Large intestine (tissue), 3 donors: ENCODE measurements at regions not wholly inside any gene's neighbourhood (a gene's known extent, or its start where the extent isn't known, plus 50 kb on each side); places are given as distances from the start of the nearest gene placed in this dataset.
"Not testable (repeated sequence)": the region's sequence is repeated elsewhere in the genome, so short reads cannot be mapped to it uniquely, and the experiment has no call there.

Source experiments
- DNase-seq, 2 donors: peaks; one replicate each; pipeline versions ENCODE4 v3.0.0 to v3.0.0-alpha.2; 2013
- H3K27ac ChIP-seq: one replicate; pipeline ENCODE4 v1.5.1; 2013; ENCODE audit warnings: low read length
- H3K27me3 ChIP-seq: 2 replicates; pipeline ENCODE4 v1.6.1; 2013; ENCODE audit warnings: low read length; ENCODE audit not compliant: control insufficient read depth, insufficient read depth
- H3K36me3 ChIP-seq: 2 replicates; pipeline ENCODE4 v1.6.1; 2013; ENCODE audit warnings: low read length; ENCODE audit not compliant: control insufficient read depth, insufficient read depth
- H3K4me1 ChIP-seq: one replicate; pipeline ENCODE4 v1.6.1; 2013; ENCODE audit warnings: low read length; ENCODE audit not compliant: control insufficient read depth, insufficient read depth
- H3K4me3 ChIP-seq: one replicate; pipeline ENCODE4 v1.5.1; 2013; ENCODE audit warnings: low read length
- H3K9me3 ChIP-seq: one replicate; pipeline ENCODE4 v1.6.1; 2013; ENCODE audit warnings: mild to moderate bottlenecking, low read depth, low read length, moderate library complexity; ENCODE audit not compliant: control insufficient read depth
- WGBS: methylation state at CpG from one replicate; pipeline ENCODE4 v1.1.5; 2013; ENCODE audit warnings: low lambda C conversion rate; ENCODE audit not compliant: insufficient coverage; 5-methylcytosine and 5-hydroxymethylcytosine counted together

DNA sequence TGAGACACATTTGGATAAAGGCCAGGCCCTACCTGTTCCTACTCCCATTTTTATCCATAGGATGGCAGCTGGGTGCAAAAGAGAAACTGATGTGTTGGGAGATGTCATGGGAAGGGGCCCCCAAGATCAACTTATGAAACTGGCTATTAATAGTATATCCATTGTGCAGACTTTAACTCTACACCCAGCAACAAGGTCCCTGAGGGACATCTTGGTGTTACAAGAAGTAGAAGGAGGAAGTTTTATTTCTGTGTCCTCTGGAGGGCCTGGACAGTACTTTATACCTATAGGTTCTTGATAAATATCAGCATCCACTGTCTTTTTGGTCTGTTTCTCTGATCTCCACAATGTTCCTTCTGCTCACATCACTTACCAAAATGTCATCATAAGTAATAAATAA is 84.6 kb downstream of the BTG1 start:
- Histone ChIP-seq H3K27ac (no peak overlapping the region), H3K9me3 (no peaks in the 10 kb centered on the region), H3K27me3 (no peaks in the 10 kb centered on the region), H3K36me3 (no peaks in the 10 kb centered on the region), H3K4me3 (no peak overlapping the region), H3K4me1 (no peaks in the 10 kb centered on the region)
- no peak for DNase-seq

DNA sequence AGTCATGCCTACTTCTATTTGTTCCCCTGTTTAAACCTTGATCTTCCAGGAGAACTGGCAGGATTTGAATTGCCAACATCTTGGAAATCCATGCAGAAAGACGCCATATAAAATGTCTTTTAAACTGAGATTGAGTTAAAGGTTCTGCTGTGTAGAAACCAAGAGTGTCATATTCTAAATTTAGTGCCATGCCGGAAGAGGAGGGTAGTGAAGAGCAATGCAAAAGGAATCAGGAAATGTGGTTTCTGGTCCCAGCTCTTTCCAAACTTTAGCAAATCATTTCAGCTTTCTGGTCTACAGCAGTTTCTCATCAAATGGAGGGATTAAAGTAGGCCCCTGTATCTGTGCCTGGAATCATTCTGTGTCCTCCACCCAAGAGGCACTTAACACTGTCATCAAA is 85.7 kb downstream of the BTG1 start:
- DNase-seq = no peak
- H3K4me1 ChIP-seq = no peaks in the 10 kb centered on the region
- WGBS = 60% methylated on average over 1 of the region's 2 CpGs
- H3K36me3 ChIP-seq = no peaks in the 10 kb centered on the region
- H3K27ac ChIP-seq = no peak overlapping the region
- H3K4me3 ChIP-seq = no peak overlapping the region
- H3K9me3 ChIP-seq = no peaks in the 10 kb centered on the region
- H3K27me3 ChIP-seq = no peaks in the 10 kb centered on the region

DNA sequence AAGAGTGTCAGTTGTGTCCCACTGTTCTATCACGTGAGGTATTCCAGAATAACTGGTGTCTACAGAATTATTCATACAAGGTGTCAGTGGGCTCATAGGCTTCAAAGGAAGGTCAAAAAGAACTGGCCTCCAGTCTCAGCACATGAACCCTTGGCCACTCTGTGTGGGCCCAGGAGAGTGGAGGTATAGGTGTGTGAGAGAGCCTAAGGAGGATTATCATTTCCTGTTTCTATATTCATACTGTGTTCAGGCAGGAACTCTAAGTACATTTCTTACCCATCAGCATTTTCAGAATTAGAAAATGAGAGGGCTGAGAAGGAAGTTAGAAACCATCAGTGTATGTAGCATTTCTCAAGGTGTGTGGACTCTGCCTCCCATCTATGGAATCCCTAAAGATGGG is 87.0 kb downstream of the BTG1 start:
- no CpG with 5 or more reads among the region's 1 CpG for WGBS
- DNase-seq = no peak
- no peak overlapping the region for H3K27ac ChIP-seq
- no peaks in the 10 kb centered on the region for H3K9me3 ChIP-seq
- no peaks in the 10 kb centered on the region for H3K36me3 ChIP-seq
- H3K27me3 ChIP-seq = no peaks in the 10 kb centered on the region
- H3K4me1 ChIP-seq = no peaks in the 10 kb centered on the region
- H3K4me3 ChIP-seq = no peak overlapping the region

DNA sequence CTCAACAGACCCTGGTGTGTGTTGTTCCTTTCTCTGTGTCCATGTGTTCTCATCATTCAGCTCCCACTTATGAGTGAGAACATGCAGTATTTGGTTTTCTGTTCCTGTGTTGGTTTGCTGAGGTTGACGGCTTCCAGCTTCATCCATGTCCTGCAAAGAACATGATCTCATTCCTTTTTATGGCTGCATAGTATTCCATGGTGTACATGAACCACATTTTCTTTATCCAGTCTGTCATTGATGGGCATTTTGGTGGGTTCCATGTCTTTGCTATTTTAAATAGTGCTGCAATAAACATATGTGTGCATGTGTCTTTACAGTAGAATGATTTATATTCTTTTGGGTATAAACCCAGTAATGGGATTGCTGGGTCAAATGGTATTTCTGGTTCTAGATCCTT is 88.9 kb downstream of the BTG1 start:
- WGBS = no CpG with 5 or more reads among the region's 1 CpG
- DNase-seq, H3K27ac ChIP-seq, H3K9me3 ChIP-seq, H3K4me3 ChIP-seq, H3K36me3 ChIP-seq, H3K4me1 ChIP-seq, H3K27me3 ChIP-seq: not testable (repeated sequence)

DNA sequence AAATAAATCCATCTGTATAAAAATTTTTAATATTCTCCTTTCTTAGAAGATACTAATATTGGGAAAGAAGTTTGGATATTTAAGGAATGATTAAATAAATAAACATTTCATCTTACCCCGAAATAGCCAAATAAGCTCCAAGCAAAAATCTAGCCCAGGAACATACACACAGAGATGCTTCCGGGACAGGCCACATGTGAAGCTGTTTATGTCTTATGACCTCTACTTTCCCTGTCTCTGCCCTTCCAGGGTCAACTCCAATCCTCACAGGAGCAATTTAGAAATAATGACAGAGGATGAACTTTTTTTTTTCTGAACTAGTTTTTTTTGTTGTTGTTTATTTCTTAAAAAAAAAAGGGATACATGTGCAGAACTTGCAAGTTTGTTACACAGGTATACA is 89.4 kb downstream of the BTG1 start:
- no CpG with 5 or more reads among the region's 2 CpGs for WGBS
- H3K27ac ChIP-seq = no peak overlapping the region
- H3K4me3 ChIP-seq = no peak overlapping the region
- no peaks in the 10 kb centered on the region for H3K9me3 ChIP-seq
- DNase-seq = no peak
- H3K4me1 ChIP-seq = no peaks in the 10 kb centered on the region
- H3K36me3 ChIP-seq = no peaks in the 10 kb centered on the region
- H3K27me3 ChIP-seq = no peaks in the 10 kb centered on the region

DNA sequence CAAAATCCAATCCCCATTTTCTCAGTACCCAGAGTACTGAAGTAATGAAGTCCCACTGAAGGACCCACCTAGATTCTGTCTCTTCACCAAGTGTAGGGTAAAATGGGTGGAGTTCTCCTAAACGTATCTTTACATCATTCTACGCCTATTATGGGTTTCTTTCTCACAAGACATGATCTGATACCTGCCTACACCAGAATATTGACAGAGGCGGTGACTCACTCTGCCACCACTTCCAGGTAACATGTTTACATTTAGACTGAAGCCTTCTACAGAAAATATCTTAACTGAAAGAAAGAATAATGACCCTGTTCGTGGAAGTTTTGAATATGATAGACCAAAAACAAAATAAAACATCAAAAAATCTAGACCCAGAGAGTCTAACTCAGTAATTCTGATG is 89.8 kb downstream of the BTG1 start:
- no peaks in the 10 kb centered on the region for H3K4me1 ChIP-seq

DNA sequence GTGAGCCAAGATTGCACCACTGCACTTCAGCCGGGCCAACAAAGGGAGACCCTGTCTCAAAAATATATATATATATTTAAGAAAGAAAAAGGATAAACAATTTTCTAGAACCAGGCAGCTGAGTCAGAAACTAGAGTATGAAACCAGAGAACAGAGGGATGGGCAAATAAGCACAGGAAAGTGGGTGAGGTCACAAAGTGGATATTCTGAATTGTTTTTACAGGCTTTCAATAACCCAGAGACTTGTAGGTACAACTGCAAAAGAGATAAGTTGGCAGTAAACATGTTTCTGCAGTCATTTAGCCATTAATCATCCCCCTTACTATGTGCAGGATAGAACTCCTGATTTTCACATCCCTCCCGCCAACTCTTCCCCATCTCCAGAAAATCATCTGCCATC is 94.2 kb downstream of the BTG1 start:
- 100% methylated on average over 1 of the region's 2 CpGs for WGBS
- H3K27me3 ChIP-seq = no peaks in the 10 kb centered on the region
- no peak overlapping the region for H3K4me3 ChIP-seq
- H3K27ac ChIP-seq = no peak overlapping the region
- no peak for DNase-seq
- H3K4me1 ChIP-seq = no peaks in the 10 kb centered on the region
- H3K9me3 ChIP-seq = no peaks in the 10 kb centered on the region
- no peaks in the 10 kb centered on the region for H3K36me3 ChIP-seq

More for the DNA sequence above, 89.8 kb downstream of the BTG1 start:
- DNase-seq = peak in 1 of 2 donors; percentile 36
- no peak overlapping the region for H3K27ac ChIP-seq
- no peaks in the 10 kb centered on the region for H3K9me3 ChIP-seq
- no peak overlapping the region for H3K4me3 ChIP-seq
- 0% methylated on average over 1 of the region's 4 CpGs for WGBS
- no peaks in the 10 kb centered on the region for H3K27me3 ChIP-seq
- no peaks in the 10 kb centered on the region for H3K36me3 ChIP-seq

DNA sequence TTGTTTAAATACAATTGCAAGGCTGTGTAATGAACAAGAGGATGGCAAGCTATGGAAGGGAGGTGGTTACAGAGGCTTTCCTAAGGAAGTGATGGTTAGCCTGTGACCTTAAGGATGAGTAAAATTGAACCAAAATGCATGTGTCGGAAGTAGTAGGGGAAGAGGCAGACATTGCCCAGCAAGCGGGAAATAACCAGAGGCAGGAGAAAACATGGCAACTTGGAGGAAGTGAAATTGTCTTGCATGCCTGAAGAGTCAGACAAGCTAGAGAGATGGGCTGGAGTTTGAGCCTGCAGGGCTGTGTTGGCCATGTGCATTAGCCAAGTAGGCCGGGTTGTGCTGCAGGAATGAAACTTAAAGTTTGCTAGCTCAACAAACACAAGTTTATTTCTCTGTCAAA is 96.2 kb downstream of the BTG1 start:
- no peaks in the 10 kb centered on the region for H3K36me3 ChIP-seq
- no peaks in the 10 kb centered on the region for H3K4me1 ChIP-seq
- WGBS = no CpG with 5 or more reads among the region's 3 CpGs
- H3K27me3 ChIP-seq = no peaks in the 10 kb centered on the region
- no peaks in the 10 kb centered on the region for H3K9me3 ChIP-seq
- H3K27ac ChIP-seq = no peak overlapping the region
- DNase-seq = no peak
- no peak overlapping the region for H3K4me3 ChIP-seq

DNA sequence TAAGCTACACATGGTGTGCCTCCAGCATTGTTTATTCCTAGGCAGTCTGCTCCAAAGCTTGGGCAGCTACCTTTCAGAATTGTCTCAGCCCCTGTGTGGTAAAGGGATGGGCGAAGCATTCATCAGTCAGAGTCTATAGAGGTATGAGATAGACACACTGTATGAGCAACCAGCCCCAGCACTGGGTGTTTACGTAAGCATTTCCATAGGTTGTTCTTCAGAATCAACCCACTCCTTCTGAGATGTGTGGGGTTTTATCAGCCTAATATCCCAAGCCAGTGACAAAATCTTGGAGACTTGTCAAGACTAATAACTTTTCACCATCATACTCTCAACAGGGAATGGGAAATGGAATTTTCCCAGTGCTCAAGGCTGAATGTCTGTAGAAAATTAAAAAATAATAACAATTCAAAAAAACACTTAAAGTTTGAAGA is 98.2 kb downstream of the BTG1 start:
- Histone ChIP-seq H3K36me3 (no peaks in the 10 kb centered on the region), H3K27ac (no peak overlapping the region), H3K9me3 (no peaks in the 10 kb centered on the region), H3K4me1 (no peaks in the 10 kb centered on the region), H3K27me3 (no peaks in the 10 kb centered on the region), H3K4me3 (no peak overlapping the region)
- DNase-seq = no peak
- WGBS = no CpG with 5 or more reads among the region's 2 CpGs

DNA sequence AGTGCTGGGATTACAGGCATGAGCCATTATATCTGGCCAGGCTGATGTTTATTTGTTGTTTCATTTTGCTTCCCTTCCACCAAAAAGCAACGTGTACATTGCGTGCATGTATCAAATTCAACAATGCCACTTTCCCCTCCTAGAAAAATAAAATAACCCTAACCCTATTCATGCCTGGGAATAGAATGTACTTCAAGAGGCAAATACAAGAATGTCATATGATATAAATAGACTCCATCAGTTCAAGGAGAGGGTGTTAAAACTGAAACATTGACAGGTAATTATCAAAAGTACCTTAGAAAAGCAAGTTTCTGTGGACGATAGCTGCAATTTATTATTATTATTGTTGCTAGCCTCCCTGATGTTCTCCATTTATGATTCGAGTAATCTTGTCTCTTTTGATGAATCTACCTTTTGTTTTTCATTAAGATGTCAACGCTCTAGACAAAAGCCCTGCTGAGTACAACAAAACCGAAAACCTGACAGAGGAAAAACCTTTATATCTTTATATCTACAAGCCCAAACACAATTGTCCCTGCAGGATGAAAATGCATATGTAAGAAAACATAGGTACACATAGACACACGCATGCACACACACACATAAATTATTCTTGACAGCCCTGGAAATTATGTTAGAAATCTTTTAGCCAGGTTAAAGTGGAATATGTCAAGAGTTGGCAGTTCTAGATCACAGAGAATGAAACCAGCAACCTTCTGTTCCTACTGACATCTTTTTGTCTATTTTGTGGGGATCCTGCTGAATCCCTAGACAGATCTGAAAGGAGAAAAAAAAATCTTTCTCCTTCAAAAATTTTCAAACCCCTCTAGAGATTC is 98.9 kb downstream of the BTG1 start:
- Histone ChIP-seq H3K4me3 (no peak overlapping the region), H3K27ac (no peak overlapping the region), H3K36me3 (no peaks in the 10 kb centered on the region), H3K9me3 (no peaks in the 10 kb centered on the region), H3K27me3 (no peaks in the 10 kb centered on the region), H3K4me1 (no peaks in the 10 kb centered on the region)
- WGBS = 90% methylated on average over 2 of the region's 7 CpGs
- no peak for DNase-seq

DNA sequence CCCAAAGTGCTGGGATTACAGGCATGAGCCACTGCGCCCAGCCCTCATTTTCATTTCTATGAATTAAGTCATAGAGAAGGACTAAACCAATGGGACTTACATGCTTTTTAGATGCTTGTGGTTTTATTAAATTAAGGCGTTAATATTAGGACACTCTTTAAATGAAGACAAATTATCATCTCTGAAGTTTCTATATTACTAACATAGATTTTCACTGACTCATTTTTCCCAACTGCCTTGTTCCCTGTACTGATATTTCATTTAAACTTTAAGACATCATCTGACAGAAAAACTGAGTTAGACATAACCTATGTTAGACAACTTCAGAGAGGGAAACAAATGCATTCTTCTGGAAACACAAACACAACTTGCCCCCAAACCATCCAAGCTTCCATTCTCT is 99.8 kb downstream of the BTG1 start:
- Histone ChIP-seq H3K9me3 (no peaks in the 10 kb centered on the region), H3K27me3 (no peaks in the 10 kb centered on the region), H3K36me3 (no peaks in the 10 kb centered on the region), H3K4me3 (no peak overlapping the region), H3K27ac (no peak overlapping the region), H3K4me1 (no peaks in the 10 kb centered on the region)
- WGBS = 100% methylated on average over 1 of the region's 2 CpGs
- DNase-seq = no peak
